Lower leg skin (tissue), 4 donors: ENCODE measurements at regions not wholly inside any gene's neighbourhood (a gene's known extent, or its start where the extent isn't known, plus 50 kb on each side); places are given as distances from the start of the nearest gene placed in this dataset.

Source experiments
- DNase-seq, 2 donors: peaks; one replicate each; pipeline ENCODE4 v3.0.0-alpha.2; 2019; ENCODE audit warnings: low spot score in 2 of 2
- H3K4me3 ChIP-seq: fragments of 200-600 bp; sonication (generic); 2 replicates; pipeline ENCODE4 v1.5.1; 2017; ENCODE audit warnings: mild to moderate bottlenecking, low read depth; ENCODE audit not compliant: poor library complexity, severe bottlenecking
- CTCF ChIP-seq, 3 donors: fragments of 450-650 bp; IDR thresholded peaks; one replicate each; pipeline ENCODE4 v1.5.1; 2016; ENCODE audit warnings: antibody characterized with exemption in 3 of 3, mild to moderate bottlenecking in 3 of 3, moderate library complexity in 2 of 3
- POLR2A ChIP-seq, 2 donors: fragments of 450-650 bp; IDR thresholded peaks; one replicate each; pipeline ENCODE4 v1.6.1; 2016 to 2017; ENCODE audit warnings: antibody characterized with exemption in 2 of 2, mild to moderate bottlenecking in 1 of 2, moderate library complexity in 1 of 2
- WGBS, 2 donors: methylation state at CpG; one replicate each; pipeline ENCODE4 v1.1.5; 2018; 5-methylcytosine and 5-hydroxymethylcytosine counted together
- intact Hi-C: fragments of 100-400 bp; cut with DNase I; formaldehyde crosslinking; loops from one replicate; pipeline ENCODE4 v1.15.0; 2023; ENCODE audit warnings: low total_unique reads

GRCh38 chr15:77795446-77795845 lies 162.7 kb upstream of the LINGO1 start:
- no peak overlapping the region for H3K4me3 ChIP-seq
- 81 to 85% methylated on average over 10 of the region's 10 CpGs for WGBS, 2 donors
- intact Hi-C loops, result no loop called here
- DNase-seq, result no peak
- TF ChIP-seq CTCF (IDR thresholded peaks at IDR 0.05), result no peak
- no peak for TF ChIP-seq POLR2A (IDR thresholded peaks at IDR 0.05)

- no peak for TF ChIP-seq POLR2A (IDR thresholded peaks at IDR 0.05)
- TF ChIP-seq CTCF (IDR thresholded peaks at IDR 0.05), result no peak
- H3K4me3 ChIP-seq, result no peak overlapping the region
- DNase-seq, result no peak
- intact Hi-C loops, result no loop called here
- WGBS, 2 donors, result 60 to 67% methylated on average over 9 of the region's 9 CpGs
Measured at GRCh38 chr15:77791941-77792340, 159.2 kb upstream of the LINGO1 start.

DNA sequence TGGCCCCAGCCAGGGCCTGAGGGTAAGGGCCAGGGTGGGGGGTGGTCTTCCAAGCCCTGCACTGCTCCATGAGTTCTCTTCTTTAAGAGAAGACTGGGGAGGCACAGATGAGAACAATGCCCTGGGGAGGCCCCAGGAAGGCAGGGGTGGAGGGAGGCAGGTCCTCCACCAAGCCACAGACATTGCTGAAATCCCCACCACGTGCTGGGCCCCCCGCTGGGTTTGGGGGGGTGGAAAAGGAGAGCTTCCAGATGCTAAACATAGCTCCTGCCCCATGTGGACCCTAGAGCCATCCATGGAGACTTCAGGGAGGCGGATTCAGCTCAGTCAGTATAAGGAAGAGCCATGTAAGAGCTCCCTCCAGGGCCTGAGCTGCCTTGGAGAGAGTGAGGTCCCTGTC lies 157.8 kb upstream of the LINGO1 start:
- intact Hi-C loops, result no loop called here
- TF ChIP-seq CTCF (IDR thresholded peaks at IDR 0.05) (no peak), POLR2A (IDR thresholded peaks at IDR 0.05) (no peak)
- no peak overlapping the region for H3K4me3 ChIP-seq
- DNase-seq, result no peak
- WGBS, 2 donors, result 54 to 55% methylated on average over 3 of the region's 3 CpGs

DNA sequence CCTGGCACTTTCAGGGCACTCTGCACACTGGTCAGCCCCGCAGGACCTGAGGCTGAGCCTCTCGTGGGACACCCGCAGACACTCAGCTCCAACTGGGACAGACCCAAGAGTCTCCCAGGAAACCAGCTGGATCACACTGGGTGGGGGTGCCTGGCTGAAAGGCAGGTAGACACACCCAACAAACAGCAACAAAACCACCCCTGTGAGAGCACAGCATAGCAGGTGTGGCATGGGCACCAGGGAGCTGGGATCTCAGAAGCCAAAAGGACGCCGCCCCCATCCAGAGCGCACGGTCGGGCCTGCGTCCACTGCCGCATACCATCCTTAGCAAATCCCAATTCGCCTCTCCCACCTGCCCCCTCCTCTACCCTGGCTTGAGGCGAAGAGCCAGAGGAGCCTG lies 154.2 kb upstream of the LINGO1 start:
- intact Hi-C loops, result no loop called here
- 54 to 64% methylated on average over 11 to 12 of the region's 12 CpGs for WGBS, 2 donors
- TF ChIP-seq CTCF (IDR thresholded peaks at IDR 0.05) (no peak), POLR2A (IDR thresholded peaks at IDR 0.05) (no peak)
- DNase-seq, result no peak
- no peak overlapping the region for H3K4me3 ChIP-seq

DNA sequence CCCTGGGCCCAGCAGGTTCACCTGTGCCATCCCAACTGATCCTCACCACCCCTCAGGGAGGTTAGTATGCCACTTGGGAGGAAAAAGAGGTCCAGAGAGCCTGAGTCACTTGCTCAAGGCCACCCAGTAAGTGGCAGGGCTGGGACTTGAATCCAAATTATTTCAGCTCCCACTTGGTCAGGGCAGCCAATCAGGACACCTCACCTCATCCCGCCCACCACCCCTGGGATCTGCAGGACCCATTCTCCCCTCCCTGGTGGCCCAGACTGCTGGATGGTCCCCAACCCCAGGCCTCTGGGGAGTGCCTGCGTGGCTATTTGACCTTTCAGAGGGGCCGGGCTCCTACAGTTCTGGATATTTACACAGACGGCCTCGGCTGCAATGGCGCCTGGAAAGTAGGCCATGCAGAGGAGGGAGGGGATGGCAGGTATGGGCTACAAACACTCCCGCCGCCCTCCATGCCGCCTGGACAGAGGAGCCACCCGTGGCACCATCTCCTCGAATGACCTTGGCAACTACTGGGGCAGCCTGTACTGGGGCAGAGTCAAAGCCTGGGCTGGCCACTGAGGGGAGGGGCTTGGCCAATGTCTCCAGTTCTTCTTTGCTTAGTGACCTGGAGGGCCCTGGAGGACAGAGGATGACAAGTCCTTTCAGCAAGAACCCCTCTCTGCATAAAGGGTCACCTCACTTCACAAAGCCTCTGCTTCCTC lies 153.6 kb upstream of the LINGO1 start:
- TF ChIP-seq CTCF (IDR thresholded peaks at IDR 0.05), result no peak
- no peak for TF ChIP-seq POLR2A (IDR thresholded peaks at IDR 0.05)
- no peak for DNase-seq
- WGBS, 2 donors, result 57 to 79% methylated on average over 4 to 11 of the region's 11 CpGs
- intact Hi-C loops, result no loop called here
- H3K4me3 ChIP-seq, result no peak overlapping the region
